ENCODE measurements at regions not wholly inside any gene's neighbourhood (a gene's known extent, or its start where the extent isn't known, plus 50 kb on each side); places are given as distances from the start of the nearest gene placed in this dataset.
"Not testable (repeated sequence)": the region's sequence is repeated elsewhere in the genome, so short reads cannot be mapped to it uniquely, and the experiment has no call there.

DNA sequence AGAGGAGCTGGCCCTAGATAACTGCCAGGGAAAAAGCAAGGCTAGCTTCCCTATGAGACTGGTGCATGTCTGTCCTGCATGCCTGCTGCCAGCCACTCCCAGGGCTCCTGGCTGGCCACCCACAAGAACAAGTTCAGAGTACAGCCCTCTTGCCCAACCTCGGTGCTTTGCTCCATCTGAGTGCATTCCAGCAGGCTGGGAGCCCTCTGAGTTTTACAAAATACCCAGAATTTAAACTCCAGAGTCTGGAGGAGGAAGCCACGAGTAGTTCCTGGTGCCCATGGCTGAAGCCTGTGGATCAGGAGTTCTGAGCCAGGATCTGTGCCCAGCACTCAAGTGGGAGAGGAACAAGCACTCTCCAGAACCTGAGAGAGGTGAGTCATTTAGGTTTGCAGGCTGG is 111.6 kb downstream of the MAGEE2 start:
- no peak for DNase-seq (ENCODE audit: low read depth, low spot score)

DNA sequence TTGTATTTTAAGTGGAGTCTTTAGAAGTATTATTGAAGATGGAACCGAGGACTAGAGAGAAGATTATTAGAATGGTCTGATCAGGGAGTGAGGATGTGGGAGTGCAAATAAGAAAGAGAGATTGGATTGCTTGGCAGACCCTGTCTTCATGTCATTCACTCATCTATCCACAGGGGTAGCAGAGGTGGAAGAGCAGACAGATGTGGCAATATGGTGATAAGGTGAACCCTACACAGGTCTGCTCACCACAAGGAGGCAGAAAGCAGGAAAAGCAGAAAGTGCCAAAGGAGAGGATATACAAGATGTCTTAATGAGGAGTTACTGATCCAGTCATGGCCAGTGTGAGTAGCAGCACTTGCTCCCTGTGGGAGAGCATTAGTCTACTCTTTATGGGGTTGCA is 129.4 kb downstream of the MAGEE2 start:
- DNase-seq (ENCODE audit: low read depth, low spot score) = no peak

DNA sequence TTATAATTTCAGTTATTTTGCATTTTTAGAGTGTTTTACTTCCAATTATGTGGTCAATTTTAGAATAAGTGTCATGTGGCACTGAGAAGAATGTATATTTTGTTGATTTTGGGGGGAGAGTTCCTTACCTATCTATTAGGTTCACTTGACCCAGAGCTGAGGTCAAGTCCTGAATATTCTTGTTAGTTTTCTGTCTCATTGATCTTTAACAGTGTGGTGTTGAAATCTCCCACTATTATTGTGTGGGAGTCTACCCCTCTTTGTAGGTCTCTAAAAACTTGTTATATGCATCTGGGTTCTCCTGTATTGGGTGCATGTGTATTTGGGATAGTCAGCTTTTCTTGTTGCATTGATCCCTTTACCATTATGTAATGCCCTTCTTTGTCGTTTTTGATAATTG is 127.0 kb upstream of the ZDHHC15 start:
- no peak for DNase-seq (ENCODE audit: low read depth, low spot score)

DNA sequence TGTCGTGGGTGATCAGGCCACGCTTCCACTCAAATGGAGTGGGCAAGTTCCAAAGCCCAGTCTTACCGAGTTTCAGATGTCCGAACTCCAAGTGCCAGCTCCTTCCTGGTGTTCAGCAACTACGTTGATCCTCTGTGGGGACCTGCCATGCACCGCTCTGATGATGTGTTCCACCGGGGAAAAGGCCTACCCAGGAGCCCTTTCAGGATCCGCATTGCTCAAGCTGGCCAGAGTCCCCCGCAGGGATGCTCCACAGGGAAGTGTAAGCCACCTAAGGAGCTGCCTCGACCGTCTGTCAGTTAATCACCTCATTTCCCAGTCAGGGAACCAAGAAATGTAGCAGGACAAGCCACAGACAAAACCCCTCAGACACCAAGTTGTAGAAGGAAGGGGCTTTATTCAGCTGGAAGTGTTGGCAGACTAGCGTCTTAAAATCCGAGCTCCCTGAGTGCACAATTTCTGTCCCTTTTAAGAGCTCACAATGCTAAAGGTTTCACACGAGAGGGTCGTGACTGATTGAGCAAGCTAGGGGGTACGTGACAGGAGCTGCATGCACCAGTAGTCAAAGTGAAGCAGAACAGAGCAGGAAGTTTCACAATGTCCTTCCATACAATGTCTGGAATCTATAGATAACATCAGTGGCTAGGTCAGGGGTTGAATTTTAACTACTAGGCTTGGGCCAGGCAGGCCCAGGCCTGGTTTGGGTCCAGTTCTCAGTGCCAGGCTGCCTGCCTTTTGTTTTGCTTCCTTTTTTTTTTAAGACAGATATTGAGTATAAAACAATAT is 126.2 kb upstream of the ZDHHC15 start:
- no peak for DNase-seq (ENCODE audit: low read depth, low spot score)

DNA sequence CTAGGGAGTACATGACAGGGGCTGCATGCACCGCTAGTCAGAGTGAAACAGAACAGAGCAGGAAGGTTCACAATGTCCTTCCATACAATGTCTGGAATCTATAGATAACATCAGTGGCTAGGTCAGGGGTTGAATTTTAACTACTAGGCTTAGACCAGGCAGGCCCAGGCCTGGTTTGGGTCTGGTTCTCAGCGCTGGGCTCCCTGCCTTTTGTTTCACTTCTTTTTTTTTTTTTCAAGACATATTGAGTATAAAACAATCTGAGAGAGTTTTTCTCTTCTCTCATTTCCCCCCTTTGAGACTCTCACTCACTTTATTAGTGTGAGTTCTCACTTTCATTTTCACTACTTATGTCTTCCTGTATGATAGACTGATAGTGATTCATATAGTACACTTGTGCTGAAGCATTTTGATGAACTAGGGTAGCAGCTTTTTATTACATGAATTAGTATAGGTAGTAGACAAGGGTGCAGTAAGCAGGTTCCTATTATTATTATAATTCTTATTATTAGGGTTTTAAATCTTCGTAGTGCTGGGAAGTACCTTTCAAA is 120.0 kb upstream of the ZDHHC15 start:
- DNase-seq (ENCODE audit: low read depth, low spot score) = no peak

DNA sequence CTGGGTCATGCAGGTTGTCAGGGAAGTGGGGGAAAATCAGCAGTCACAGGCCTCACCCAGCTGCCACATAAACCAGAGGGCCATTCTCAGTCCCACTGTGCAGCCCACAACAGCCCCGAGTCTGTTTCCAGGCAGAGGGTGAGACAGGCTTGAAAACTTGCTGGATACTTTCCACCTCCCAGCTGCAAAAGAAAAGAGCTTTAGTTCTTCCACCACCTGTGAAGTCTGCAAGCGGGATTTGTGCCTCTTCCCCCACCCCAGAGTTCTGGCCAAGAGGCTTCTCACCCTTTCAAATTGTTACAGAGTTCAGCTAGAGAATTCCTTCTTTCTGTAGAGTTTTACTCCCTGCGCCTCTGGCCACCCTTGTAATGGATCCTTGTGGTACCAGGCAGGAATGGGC is 115.5 kb upstream of the ZDHHC15 start:
- no peak for DNase-seq (ENCODE audit: low read depth, low spot score)

DNA sequence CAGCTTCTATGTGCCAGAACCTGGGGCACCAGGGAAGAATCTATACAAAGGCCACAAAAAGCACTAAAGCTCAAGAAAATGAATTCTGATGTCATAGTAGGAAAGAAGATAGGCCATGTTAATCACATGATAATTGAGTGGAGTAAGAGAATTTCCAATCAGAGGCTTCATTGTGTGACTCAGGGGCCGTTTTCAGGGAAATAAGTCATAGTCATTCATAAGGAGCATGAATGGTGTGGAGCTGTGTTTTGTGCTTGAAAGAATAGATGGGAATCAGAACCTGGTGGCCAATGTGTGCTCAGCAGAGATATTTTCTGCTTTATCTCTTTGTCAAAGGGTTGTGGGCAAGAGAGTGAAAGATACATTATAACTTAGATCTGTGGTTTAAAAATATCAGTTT is 102.4 kb upstream of the ZDHHC15 start:
- no peak for DNase-seq (ENCODE audit: low read depth, low spot score)

DNA sequence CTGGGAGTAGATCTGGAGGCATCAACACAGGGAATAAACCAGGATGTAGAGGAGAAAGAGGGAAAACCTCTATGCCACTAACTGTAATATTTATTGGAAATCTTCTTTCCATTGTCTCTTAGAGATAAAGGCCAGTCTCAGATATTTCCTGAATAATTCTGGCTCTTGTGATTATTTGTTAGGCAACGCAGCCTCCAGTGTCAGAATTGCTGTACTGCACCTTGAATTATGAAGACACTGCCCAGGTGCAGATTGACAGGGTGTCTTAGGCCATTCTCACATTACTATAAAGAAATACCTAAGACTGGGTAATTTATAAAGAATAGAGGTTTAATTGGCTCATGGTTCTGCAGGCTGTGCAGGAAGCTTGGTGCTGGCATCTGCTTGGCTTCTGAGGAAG is 100.7 kb upstream of the ZDHHC15 start:
- DNase-seq (ENCODE audit: low read depth, low spot score) = no peak

DNA sequence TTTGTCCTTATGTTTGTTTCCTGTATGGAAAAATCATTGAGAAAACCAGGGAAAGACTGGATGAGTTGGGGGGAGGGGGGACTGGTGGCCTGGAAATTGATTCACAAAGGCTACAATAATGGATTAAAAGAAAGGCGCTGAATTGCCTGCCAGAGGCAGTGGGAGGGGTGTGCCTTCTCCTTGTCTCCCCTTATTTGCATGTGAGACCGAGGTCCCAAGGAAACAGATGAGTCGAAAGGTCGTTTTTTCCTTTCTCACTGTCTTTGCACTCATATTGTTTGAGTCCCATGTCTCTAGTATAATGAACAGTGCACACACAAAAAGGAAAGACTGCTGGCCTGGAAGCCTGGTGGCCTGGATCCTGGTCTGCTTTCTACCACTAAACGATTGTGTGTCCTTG is 86.6 kb upstream of the ZDHHC15 start:
- DNase-seq (ENCODE audit: low read depth, low spot score) = peak; percentile 32

DNA sequence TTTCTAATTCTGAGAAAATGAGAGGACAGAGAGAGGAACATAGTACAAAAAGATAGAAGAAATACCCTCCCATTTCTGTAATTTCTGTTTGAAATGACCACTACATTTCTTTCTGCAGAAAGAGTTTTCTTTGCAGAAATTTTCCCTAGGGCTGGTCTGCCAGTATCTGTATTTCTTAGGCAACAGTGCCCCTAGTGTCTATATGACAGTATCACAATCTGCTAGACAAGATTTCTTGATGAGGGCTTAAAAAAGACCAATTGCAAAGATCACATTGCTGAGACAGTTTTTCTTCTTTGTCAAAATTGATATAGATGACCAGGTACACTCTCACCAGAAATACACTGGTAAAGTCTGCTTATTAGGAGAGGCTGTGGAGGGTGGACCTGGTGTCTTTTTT is 81.0 kb upstream of the ZDHHC15 start:
- peak; percentile 2 for DNase-seq (ENCODE audit: low read depth, low spot score)

DNA sequence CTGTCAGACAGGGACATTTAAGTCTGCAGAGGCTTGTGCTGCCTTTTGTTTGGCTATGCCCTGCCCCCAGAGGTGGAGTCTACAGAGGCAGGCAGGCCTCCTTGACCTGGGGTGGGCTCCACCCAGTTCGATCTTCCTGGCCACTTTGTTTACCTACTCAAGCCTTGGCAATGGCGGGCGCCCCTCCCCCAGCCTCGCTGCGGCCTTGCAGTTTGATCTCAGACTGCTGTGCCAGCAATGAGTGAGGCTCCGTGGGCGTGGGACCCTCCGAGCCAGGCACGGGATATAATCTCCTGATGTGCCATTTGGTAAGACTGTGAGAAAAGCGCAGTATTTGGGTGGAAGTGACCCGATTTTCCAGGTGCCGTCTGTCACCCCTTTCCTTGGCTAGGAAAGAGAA is 79.2 kb upstream of the ZDHHC15 start:
- DNase-seq (ENCODE audit: low read depth, low spot score) = not testable (repeated sequence)

DNA sequence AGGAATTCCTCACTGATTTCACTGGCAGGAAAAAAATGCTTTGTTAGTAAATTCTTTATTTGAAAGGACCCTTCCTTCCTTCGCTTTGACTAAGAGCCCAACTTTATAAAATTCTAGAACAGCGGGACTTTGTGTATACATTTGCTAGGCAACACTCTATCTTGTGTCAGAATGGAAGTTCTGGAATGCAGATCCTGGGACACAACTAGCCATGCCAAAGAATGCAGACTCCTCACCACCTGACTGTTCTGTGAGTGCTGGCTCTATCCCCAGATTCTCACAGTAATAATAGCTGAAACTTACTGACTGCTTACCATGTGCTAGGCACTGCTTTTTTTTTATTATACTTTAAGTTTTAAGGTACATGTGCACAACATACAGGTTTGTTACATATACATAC is 73.3 kb upstream of the ZDHHC15 start:
- DNase-seq (ENCODE audit: low read depth, low spot score) = no peak

DNA sequence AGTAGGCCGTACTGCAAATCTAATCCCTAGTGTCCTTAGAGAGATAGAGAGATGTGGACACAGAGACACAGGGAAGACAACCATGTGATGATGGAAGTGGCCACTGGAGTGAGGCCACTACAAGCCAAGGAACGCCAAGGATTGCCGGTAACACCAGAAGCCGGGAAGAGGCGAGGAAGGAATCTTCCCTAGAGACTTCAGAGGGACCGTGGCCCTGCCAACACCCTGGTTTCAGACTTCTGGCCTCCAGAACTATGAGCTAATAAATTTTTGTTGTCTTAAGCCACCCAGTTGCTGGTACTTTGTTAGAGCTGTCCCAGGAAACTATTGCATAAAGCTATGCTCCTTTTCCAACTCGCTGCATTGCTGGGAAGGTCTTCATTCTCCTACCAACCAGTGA is 70.3 kb upstream of the ZDHHC15 start:
- DNase-seq (ENCODE audit: low read depth, low spot score) = not testable (repeated sequence)

DNA sequence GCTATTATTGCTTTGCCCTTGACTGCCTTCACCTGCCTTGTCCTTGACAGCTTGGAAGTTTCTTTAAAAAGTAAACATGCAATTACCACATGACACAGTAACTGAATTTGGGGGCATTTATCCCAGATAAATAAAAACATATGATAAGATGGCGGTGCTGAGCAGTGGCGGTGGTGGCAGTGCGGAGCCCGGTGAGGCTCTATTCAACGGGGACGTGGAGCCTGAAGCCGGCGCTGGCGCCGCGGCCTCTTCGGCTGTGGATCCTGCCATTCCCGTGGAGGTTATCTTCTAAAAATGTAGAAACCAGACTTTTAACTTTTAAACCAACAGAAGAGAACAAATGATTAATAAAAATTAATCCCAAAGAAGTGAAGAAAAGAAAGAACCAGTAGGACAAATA is 59.7 kb upstream of the ZDHHC15 start:
- no peak for DNase-seq (ENCODE audit: low read depth, low spot score)

Measured in ELF-1 (cell line).